ENCODE measurements at regions not wholly inside any gene's neighbourhood (a gene's known extent, or its start where the extent isn't known, plus 50 kb on each side); places are given as distances from the start of the nearest gene placed in this dataset.
"Not testable (repeated sequence)": the region's sequence is repeated elsewhere in the genome, so short reads cannot be mapped to it uniquely, and the experiment has no call there.

DNA sequence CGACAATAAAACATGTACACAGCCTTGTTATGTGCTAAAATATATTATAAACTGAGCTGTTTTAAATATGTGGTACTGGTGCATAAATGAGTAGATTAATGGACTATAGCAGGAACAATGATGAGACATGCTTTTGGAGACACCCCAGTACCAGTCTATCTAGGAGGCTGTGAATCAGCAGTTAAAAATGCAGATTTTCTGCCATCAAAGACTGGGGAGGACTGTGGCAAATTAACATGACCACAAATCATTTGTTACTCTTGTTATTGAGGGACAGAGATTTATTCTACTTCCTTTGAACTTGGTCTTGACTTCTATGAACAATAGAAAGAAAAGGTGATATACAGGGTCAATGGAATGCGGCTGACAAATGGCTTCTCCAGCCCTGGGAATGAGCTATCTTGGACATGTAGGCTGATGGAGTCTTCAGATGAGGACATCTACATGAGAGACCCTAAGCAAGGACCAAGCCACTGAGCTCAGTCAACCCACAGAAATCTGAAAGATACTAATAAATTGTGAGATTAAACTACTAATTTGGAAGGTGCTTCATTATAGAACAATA lies 551.7 kb upstream of the GJE1 start:
- DNase-seq (ENCODE audit: low spot score): no peak

DNA sequence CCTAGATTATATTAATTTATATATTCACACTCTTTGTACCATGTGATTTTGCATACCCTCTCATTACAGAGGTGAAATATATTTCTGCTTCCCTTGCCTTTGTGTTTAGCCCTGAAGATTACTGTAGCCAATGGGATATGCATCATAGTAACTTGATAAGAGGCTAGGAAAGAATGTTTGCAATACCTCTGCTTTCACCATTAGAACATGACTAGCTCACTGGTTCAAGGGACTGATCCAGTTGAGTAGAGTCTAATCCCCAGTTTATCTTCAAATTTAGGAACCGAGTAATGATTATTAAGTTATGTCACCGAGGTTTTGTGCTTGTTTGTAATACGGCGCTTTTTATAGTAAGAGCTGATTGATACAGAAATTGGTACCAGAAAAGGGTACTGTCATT lies 552.6 kb upstream of the GJE1 start:
- DNase-seq (ENCODE audit: low spot score): no peak

DNA sequence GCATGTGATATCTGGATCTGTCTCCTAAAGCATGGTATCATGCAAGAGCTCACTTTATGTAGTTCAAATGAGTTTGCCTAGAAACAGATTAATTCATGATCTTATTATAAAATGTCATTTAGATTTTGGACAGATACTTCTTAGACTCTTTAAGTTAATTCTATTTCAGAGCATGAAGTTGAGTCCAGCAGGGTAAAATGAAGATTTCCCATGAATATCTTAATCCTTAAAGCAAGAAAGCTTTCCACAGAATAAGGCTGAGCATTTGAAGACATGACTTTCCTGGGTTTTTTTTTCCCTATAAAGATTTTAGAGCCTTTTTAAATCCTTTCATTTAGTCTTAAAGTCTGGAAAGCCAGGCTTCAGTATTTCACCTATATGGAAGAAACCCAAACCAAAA lies 556.0 kb upstream of the GJE1 start:
- no peak for DNase-seq (ENCODE audit: low spot score)

DNA sequence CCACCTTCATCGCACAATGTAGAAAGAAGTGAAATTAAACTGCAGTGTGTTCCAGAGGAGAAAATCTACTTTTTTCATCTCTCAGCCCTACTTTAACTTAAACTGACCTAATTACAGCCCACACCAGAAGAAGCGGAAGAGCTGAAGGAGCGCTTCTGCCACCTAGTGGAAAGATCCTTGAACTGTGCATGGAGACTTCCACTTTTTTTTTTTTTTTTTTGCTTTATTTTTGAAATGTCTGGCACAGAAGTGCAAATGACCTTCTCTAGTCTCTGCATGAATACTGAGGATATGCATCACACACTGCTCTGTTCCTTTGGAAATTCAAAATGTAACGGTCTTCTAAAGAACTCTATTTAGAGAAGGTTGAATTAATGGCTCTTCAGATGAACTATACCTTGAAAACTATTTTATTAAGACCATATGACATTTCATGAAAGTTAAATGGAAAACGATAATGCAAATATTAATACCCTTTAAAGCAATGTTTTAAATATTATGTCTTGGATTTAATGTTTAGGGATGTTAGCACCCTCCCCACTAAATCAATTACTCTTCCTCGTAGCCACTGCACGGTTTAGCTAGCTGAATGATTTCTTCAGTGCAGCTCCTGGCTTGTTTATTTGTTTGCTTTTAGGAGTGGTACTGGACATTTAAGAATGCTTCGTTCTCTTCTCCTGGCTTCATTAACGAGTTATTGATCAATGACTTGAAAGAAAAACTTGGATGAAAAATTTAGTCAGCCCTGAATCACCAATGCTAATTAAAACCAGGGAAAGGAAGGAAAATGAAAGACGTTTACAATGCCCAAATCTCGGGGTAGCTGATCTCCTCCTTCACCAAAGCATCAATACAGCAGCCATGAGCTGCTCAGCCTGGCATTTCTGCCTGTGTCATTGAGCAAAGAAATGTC lies 569.6 kb upstream of the GJE1 start:
- no peak for DNase-seq (ENCODE audit: low spot score)

DNA sequence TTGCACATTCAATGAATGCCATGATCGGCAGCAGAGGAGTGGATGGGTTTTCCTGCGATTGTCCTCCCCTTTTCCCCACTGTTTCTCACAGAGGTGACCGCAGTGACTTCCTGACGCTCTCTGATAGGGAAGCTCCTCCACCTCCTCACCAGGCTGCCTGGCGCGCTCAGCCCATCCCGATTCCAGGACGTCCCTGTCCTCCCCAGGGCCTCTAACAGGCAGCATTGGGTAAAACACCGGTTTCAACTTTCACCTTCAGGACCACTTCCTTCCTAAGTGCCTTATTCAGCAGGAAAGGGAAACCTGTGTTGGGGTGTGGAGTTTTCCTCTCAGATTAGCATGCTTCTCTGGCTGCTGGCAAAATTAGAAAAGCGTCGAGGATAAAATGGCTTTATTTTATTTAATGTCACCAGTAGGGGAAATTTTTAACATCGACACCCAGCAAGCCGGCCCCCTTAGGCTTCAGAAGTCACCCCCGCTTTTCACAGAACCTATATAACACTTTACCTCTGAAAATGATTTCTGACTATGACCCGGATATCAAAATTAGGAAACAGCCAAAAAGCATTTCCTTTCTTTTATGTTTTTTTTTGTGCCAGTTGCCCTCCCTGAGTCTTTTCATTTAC lies 570.4 kb upstream of the GJE1 start:
- DNase-seq (ENCODE audit: low spot score): no peak

DNA sequence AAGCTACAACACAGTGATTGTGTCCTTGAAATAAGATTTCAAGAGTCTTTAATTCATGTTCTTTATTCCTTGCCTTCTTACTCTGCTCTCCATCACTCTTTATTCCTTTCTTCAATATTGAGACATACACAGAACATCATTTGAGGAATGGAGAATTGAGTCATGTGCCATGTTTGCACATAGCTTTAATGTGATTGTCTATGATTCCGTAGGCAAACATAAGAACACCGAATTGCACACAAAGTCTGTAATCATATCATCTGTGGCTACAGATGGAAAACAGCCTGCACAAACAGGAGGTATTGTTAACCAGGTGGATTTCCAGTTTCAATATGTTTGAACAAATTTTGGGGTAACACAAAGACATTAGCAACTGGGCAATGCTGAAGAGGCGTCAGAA lies 571.6 kb upstream of the GJE1 start:
- DNase-seq (ENCODE audit: low spot score): no peak

DNA sequence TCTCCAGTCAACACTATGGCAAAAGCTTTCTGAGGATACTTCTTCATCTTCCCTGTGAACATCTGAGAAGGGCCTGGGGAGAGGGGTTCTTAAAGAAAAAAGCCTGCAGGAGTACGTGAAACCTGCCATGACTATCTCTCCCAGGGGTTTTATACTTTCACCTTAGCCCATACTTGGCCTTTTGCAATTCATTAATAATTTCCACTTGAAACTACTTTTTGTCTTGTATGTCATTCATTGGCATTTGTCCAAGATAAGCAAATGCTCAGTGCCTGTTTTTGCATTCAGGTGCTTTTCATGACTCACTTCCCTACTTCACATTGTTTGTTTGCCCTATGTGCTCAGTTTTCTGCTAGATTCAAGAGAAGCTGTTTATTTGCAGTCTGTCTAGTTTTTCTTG lies 580.3 kb upstream of the GJE1 start:
- DNase-seq (ENCODE audit: low spot score): no peak

DNA sequence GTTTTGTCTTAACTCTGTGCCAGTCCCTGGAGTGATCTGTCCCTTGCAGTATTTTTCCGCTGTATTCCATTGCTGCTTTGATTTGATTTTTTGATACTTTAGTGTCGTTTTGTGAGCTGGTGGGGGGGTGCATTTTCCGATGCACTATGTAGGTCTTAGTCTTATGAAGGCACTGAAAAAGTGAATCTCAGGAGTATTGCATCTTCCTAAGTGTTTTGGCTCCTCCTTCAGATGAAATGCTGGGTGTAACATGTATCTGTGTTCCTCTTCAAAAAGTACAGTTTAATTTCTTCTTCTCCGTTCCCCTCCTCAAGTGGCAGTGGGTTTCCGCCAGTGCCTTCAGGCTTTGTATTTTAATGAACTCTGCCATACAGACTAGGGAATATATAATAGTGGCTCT lies 580.7 kb upstream of the GJE1 start:
- no peak for DNase-seq (ENCODE audit: low spot score)

DNA sequence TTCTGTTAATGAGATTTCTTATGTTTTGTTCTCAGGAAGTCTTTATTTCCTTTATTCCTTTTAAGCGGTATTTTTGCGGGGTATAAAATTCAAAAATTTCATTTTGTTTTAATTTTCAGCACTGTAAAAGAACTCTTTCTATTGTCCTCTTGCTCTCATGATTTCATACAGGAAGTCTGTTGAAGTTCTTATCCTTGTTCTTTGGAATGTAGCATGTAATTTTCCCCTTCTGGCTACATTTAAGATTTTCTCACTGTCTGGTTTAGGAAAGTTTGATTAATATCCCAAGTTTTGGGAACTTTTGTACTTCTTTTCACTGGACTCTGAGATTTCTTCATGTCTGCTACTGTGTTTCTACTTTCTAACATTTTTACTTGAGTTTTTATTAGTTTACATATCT lies 581.4 kb upstream of the GJE1 start:
- no peak for DNase-seq (ENCODE audit: low spot score)

DNA sequence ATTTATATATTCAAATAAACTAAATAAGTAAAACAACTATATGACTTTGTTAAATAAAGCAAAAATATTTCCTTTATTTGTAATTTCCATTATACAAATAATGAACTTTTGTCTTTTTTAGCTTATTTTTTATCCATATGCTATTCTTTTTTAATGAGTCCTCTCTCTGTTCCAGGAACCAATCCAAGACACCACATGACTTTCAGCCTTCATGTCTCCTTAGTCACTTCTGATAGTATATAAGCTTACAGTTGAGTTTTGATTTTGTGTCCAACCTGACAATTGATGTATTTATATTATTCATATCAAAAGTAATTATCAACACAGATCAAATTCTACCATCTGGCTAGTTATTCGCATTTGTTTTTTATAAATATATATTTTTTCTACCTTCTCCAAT lies 582.3 kb upstream of the GJE1 start:
- DNase-seq (ENCODE audit: low spot score): no peak

DNA sequence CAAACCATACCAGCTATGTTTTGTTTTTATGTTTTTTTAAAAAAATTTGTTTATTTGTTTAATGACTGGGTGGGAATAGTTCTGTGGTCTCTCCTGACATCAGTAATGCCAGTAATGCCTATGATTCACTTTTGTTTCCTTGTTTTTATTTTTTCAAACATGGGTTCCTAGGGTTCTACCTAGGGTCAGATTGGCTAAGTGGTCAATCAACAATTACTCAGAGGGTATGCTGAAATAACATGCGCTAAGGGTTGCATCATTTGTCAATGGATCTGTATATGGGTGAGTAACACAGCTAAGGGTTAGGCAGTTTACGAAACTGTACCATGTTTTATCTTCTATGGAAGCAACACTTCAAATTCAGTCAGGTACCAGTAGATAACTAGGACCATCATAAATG lies 583.8 kb upstream of the GJE1 start:
- DNase-seq (ENCODE audit: low spot score): no peak

DNA sequence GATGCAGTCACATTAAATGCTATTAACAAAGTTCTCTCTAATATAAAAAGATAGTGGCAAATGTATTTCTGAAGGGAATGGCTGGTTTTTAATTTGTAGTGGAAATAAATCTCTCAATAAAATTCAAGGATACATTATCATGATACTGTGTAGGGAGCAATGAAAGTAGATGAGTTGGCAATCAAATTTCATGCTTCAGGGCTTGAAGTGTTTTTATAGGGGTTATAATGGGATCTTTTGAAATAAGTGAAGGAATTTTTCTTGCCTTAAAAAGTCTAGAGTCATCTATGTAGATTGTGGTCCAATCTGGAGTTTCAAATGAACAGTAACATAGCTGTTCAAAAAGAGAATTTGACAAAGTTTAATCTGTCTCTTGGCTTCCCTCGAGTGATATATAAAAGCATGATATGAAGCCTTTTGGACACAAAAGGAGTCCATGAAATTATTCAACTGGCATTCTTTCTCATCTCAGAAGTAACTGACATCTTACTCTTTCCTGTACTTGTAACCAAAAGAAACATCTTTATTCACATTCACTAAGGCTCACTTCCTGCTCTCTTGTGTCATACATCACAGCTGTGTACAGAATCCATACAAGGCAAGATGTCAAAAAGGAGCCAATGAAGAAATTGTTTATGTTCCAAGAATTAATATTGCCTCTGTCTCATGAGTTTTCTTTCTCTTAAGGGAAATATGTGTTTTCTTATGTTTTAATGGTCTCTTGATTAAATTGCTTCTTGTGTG lies 591.0 kb upstream of the GJE1 start:
- no peak for DNase-seq (ENCODE audit: low spot score)

DNA sequence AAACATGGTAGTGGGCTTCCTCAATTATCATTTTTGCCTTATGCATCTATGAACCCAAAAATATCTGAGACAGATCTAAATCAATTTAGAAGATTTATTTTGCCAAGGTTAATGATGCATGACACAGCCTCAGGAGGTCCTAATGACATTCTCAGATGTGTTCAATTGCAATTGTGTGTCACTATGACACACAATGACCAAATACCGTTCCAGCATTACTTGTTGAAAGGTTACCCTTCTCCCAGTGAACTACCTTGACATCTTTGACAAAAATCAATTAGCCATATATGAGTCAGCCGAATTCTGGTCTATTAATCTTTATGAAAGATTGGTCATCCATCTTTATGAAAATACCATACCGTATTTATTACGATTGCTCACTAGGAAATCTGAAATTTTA lies 592.5 kb upstream of the GJE1 start:
- no peak for DNase-seq (ENCODE audit: low spot score)

DNA sequence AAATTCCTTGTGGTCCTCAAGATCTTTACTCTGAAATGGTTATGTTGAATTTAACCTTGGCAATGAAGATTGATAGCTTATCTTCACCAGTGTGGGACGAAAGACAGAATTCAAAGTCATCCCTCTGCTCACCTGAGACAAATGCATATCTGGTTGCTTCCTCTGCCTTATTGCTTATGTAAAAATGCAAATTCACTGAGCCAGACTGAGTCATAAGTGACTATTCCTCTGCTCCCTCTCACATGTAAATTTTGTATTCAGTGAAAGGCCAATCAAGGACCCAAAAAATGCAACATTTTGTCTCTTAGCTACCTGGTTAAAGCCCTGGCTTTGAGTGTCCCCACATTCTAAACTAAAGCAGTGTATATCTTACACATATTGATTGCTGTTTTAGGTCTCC lies 593.1 kb upstream of the GJE1 start:
- DNase-seq (ENCODE audit: low spot score): no peak

DNA sequence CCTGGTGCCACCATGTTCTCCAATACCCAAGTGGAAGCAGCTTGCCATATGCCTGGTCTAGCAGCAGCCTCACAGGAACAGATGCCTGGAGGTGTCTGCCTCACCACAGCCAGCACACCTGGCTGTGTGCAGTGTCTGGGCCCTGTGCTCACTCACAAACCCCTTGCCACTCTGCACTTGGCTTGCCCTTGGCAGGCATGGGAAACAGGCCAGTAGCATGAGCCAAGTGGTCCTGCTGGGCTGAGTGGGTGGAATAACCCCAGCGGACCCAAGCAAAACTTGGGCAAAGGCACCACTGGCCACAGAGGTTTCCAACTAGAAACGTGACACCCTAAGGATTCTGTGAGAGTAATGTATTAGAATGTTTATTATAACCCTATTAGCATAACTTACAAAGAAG lies 600.5 kb upstream of the GJE1 start:
- DNase-seq (ENCODE audit: low spot score): no peak

DNA sequence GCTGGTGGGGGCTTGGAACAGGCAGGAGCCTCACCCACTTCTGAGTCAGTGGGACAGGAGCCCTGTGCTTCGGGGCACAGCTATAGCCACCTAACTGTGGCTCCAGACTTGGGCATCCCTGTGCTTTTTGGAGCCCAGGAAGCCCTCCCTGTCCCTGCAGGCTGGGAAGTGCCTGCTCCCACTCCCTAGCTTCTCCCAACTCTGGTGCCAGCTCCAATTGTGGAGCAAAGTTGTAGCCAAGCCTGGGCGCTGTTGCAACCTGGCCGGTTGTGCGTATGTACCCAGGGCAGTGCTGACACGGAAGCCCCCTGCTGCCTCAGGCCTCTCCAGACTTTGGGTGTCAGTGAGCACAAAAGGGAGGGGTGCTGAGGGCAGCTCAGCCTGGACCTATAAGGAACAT lies 601.7 kb upstream of the GJE1 start:
- DNase-seq (ENCODE audit: low spot score): no peak

DNA sequence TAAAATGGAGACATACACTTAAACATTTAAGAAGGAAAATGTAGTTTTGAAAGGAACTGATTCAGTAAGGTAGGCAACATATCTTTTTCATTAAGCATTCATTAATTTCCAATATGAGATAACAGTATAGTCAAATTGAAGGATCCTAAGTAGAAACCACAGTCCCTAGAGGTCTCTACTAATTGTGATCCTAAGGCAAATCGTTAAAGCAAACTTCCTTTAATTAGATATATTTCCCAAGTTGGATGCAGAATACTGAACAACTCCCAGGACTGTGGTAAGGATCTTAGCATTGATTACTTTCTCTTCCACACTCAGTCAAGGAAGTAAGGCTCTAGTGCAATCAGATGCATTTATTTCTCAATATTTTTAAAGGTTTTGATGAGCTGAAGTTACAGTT lies 604.1 kb upstream of the GJE1 start:
- no peak for DNase-seq (ENCODE audit: low spot score)

DNA sequence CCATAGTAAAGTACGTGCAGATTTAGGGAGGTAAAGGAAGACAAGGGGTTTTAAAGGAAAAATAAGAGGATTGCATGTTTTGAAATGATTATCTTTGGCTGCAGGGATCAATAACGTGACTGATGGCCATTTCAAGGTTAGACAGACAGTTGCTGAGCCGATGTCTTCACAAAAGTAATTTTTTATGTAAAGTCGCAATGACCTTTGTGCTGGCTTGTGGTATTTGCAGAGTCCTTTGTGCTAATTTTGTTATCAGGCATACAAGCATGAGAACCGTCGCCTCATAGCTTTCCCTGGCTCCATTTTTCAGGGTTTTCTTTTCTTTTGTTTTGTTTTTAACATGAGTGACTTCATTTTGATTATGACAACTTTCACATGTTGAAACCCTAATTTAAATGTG lies 605.7 kb upstream of the GJE1 start:
- DNase-seq (ENCODE audit: low spot score): no peak

DNA sequence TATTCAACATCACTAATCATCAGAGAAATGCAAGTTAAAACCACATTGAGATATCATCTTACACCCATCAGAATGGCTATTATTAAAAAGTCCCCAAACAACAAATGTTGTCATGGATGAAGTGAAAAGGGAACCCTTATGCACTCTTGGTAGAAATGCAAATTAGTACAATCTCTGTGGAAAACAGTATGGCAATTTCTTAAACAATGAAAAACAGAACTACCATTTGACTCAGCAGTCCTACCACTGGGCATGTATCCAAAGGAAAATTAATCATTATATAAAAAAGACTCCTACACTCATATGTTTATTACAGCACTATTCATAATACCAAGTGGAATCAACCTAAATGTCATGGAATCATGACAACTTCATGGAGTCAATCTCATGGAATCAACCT lies 611.3 kb upstream of the GJE1 start:
- DNase-seq (ENCODE audit: low spot score): no peak

DNA sequence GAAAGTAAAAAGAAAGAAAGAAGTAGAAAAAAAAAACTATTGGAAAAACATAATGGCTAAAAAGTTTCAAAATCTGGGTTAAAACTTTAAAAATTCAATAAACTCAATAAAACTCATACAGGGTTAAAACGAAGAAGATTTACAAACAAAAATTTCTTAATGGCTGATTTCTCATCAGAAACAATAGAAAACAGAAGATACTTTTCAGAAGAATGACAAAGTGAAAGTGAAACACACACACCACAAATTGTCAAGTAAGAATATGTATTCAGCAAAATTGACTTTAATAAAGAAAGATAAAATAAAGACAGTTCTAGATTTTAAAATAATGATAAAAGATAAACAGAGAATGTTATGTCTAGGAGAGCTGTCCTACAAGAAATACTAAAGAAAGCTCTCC lies 618.9 kb upstream of the GJE1 start:
- no peak for DNase-seq (ENCODE audit: low spot score)

DNA sequence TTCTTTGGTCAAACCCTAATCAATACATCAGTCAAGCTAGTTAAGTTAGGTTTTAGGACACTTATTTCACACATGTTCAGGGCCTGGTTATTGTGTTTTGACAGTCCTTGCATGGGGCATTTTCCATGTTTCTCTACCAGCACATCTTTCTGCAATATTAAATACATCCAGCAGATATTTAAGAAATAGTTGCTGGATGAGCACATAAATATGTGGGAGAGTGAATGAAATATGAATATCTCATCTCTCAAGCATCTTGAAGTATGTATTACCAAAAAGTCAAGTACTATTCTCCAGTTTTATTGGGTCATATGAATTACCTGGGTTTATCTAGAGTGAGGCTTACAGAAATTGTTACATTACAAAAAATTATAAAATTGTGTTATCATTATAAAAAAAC lies 621.9 kb upstream of the GJE1 start:
- no peak for DNase-seq (ENCODE audit: low spot score)

DNA sequence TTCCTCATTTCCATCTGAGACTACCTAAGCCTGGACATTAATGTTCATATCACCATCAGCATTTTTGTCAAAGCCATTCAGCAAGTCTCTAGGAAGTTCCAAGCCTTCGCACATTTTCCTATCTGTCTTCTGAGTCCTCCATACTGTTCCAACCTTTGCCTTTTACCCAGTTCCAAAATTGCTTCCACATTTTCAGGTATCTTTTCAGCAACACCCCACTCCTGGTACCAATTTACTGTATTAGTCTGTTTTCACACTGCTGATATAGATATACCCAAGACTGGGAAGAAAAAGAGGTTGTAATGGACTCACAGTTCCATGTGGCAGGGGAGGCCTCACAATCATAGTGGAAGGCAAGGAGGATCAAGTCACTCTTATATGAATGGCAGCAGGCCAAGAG lies 626.7 kb upstream of the GJE1 start:
- DNase-seq (ENCODE audit: low spot score): not testable (repeated sequence)
